HG02798 (cell line): ENCODE measurements at regions not wholly inside any gene's neighbourhood (a gene's known extent, or its start where the extent isn't known, plus 50 kb on each side); places are given as distances from the start of the nearest gene placed in this dataset.
A peak's percentile ranks its signal among the peaks of the same experiment; 100 is the strongest.

Experiments
- ATAC-seq: cut with Tn5 transposase; IDR thresholded peaks from one replicate; pipeline ENCODE4 v1.9.1; 2021; ENCODE audit warnings: mild to moderate bottlenecking; ENCODE audit not compliant: unreplicated experiment, poor library complexity

DNA sequence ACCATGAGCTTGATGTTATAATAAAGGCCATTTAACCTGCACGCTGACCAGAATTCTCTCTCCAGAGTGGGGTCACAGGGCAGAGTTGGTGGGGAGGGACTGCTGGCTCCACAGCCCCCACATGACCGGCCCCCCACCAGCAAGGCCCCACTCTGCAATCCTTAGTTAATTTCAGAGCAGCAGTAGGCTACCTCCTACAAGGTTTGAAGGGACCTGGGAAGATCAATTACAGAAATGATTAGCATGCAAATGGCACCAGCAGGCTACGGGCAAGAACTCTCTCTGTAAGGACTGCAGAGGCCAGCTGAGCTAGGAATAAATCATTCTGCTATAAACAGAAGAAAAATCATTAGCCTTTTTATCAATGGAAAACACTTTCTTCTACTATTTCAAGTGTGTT lies 135.3 kb downstream of the C1D start:
- ATAC-seq = no peak

- no peak for ATAC-seq
Measured at GRCh38 chr2:67930156-67930555, 132.6 kb downstream of the C1D start.

DNA sequence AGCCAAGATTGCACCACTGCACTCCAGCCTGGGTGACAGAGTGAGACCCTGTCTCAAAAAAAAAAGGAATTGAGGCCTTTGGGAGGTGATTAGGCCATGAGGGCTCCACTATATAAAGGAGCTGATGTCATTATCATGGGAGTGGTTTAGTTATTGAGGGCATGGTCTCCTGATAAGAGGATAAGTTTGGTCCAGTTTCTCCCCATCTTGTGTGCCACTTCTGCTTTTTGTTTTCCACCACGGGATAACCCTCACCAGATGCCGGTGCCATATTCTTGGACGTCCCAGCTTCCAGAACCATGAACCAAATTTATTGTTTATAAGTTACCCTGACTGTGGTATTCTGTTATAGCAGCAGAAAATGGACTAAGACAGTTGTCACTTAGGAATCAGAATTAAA lies 125.8 kb downstream of the C1D start:
- no peak for ATAC-seq

- no peak for ATAC-seq
Measured at GRCh38 chr2:67938053-67938452, 124.8 kb downstream of the C1D start.

DNA sequence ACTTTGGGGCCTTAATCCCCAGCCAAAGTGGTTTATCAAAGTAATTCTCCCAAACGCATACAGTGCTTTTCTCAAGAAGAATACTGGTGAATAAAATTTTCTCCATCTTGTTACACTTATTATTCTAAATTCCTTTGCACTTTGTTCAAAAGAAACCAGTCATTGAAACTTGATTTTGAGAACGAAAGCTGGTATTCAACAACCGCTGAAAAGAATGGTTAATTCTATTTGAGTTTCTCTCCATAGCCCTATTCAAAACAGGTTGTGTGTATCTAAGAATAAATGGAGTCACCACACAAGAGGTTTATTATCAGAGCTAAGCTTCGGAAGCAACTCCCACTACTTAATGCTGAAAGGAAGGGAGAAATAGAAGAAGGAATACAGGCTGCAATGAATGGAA lies 117.7 kb downstream of the C1D start:
- no peak for ATAC-seq

DNA sequence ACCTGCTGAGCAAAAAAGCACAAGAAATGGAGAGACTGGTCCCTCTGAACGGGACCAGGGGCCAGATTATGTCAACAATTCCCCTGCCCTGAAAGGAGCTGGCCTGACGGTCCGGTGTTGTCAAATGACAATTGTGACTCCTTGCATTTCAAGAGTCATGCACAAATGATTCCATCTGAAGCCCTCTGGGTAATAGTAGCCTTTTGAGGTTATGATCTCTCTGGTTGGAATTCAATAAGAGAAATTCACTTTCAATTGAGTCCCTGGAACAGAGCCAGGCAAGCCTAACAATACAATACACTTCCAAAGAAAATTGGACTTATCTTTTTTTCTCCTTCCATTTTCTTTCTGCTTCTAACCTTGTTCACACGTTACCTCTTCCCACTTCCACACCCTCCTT lies 116.9 kb downstream of the C1D start:
- no peak for ATAC-seq

DNA sequence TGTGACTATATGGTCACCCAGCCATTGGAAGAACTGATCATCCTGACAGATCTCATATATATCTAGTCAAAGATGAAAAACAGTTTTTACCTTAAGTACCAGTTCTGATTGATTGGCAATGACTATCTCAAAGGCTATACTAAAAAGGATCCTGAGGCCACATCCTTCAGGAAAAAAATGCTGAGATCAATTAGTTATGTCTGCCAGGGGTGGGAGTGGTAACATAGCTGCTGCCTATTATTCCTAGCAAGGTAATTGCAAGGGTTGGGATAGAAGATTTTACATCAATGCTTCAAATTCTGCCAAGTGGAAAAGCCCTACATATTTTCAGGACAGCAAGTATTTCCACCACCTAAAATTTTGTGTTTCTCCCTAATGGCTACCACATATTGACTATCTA lies 114.7 kb downstream of the C1D start:
- no peak for ATAC-seq

DNA sequence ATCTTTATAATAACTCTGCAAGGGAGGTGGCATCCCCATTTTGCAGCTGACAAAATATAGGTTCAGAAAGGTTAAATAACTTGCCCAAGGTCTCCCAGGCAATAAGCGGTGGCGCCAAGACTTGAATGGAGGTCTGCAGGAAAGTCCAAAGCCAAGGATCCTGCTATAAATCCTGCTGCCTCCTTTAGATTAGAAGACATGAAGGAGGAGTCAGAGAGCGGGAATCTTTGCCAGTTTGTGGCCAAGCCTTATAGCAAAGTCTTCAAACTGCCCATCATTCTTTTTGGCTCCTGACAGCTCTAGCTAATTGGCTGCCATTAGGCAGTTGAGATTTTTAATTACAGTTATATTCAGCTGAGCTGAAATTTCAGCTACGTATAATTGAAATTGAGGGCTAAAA lies 114.3 kb downstream of the C1D start:
- no peak for ATAC-seq

DNA sequence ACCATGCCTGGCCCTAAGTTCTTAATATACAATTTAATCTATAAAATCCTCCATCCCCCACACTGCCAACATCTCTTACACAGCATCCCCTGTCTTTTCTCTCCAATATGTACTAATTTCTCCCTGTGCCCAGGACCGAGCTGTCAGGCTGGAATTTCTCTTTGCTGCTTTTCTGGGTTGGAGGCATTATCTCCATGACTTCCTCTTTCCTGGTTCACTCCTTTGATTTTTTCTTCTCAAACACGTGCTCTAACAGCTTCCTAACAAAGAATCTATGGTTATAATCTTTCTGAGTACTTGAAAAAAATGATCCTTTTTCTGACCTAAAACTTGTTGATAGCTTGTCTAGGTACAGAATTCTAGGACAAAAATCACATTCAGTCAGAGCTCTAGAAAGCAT lies 112.8 kb downstream of the C1D start:
- ATAC-seq = no peak

DNA sequence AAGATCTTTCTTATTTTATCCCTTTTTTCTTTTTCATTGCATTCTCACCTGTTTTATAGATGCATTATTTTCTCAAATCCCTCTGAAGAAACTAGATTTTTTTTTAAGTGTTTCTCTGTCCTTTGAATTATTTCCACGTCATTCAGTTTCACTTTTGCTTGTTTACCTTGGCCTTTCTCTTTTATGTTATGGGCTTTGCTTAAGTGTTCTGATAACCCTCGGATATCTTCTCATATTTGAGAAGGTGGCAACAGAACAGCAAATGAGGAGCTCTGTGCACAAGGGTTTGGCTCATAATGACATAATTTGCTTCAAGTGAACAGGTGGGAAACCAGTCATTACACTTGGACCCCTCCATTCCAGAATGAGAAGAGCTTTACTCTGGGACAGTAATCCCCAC lies 111.9 kb downstream of the C1D start:
- ATAC-seq = no peak

DNA sequence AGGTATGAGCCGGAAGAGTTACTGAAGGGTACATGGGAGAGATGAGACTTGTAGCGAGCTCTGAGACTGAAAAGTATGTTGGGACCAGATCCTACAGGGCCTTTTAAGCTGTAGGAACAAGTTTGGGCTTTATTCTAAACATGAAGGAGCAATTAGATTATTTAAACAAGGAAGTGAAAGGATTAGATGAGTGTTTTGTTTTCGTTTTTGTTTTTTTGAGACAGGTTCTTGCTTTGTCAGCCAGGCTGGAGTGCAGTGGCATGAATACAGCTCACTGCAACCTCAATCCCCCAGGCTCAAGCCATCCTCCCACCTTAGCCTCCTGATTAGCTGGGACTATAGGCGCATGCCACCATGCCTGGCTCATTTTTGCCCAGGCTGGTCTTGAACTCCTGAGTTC lies 110.7 kb downstream of the C1D start:
- peak; percentile 74 for ATAC-seq

DNA sequence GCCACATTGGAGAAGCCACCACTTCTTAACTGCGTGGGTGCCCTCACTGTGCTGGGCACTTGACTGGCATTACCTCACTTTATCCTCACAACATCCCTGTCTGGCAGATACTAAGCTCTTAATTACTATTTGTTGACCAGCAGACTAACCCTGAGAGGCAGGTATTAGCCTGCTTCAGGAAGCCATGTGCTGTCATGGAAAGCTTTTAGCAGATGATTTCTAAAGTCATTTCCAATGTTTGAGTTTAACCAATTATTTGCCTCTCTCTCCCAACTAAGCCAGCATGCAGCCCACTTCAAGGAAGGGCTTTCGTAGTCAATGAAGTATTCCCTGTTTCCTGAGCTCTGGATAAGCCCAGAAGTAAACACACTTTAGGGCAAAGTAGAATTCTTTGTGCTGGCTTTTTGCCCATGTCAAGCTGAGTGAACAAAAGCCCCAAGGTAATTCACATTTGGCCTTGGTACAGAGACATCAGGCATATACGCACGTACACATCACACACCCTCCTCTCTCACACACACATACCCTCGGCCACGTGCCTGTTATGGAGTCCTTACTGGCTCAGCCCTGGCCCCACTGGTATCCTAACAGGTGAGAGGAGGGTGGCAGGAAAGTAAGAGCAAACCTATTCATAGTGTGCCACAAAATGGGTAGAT lies 108.6 kb downstream of the C1D start:
- no peak for ATAC-seq

DNA sequence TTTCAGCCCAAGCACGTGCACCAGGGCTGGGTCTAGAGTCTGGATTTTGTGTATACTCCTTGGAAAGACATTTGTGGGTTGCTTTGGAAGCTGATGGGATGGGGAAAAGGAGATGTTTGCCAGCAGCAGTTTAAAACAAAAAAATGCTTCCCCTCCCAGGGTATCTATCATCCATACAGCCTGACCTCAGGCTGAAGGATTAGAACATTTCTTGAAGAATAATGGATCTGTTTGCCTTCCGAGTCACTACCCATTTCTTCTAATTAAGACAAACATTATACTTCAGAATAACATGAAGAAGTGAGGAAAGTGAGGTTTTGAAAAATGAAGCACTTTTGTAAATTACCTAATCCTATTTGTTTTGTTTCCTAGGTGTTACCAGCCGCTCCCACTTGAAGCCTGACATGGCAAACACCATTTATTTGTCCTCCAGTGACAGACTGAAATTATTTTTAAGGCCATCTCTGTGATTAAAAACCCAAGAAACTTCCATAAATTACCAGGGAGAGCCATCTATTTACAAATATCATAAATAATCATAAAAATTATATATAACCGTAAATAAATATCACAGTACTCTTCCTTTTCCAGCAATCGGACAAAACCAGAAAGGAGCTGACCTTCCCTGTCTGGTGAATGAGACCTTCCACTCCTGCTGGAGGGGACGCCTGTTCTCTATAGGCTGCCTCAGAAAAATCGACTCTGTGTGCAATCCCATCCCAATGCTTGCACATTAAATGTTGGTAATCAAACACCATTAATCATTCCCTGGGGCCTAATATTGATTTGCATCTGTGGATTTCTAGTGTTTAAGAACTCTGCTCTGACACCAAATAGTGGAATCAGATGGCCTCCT lies 106.8 kb downstream of the C1D start:
- ATAC-seq = no peak

DNA sequence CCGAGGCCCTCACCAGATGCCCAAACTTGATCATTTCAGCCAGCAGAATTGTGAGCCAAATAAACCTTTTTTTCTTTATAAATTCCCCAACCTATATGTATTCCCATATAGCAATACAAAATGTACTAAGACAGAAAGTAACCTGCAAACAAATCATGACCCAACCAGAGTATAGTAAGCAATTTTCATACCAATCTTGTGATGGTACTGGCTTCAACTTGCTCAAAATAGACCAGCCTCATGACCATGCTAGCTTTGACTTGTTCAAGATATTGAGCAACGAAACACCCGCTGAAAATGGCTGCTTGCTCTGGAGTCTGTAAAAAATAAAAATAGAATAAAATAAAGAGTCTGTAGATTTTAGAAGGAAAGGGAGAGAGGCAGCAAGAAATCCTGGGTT lies 97.6 kb downstream of the C1D start:
- no peak for ATAC-seq

GRCh38 chr2:67970071-67970470 lies 92.7 kb downstream of the C1D start:
- ATAC-seq = no peak

GRCh38 chr2:67970542-67970941 lies 92.3 kb downstream of the C1D start:
- ATAC-seq = no peak

DNA sequence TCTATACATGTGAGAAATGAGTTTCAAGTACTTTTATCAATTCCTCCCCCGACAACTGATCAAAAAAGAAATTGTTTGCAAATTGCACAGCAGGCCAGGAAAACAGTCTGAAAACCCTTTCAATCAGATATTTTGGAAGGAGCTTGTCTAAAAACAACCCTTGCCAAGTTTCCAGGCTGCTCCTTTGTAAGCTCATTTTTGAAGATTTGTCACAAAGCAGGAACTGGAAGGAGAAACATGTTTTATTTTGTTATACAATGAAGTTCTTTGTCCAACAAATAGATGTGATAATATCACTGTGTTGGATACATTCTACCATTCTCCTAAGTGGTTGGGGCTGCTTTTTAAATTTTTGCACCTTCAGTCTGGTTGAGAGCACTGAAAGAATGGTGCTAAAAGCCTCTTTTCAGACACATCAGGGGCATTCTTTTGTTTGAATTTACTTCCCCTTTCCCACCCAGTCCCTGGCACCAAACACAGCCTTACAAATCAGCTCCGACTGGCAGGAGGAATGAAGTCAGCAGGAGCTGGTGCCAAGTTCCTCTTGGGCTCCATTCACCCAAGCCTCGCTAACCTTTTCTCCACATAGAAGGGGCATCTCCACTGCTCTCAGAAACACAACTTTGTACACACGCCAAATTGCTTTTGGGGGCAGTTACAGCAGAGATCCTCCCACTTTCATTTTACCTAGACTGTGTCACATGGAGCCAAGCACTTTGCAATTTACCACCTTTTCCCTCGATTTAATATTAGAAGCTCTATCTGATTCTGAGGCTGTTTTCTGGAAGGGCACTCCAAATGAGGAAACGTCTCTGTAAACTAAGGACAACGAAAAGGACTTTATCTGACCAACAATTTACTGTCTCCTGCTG lies 88.0 kb downstream of the C1D start:
- no peak for ATAC-seq

DNA sequence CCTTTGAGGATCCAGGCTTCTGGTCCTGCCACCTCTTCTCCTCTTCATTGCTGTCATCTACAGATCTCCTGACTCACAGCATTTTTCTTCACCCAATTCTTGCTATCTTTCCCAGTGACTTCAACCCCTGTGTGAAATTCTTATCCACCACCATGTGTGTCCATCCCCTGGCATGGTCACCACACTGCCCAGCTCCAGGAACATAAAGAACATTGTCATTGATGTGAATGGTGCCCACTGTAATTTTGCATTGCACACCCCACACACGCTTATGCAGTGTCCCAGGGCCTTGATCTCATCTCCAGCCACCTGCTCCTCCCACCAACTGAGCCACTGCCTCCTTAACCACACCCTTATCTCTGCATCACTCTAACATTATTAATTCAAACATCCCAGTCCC lies 85.3 kb downstream of the C1D start:
- no peak for ATAC-seq

DNA sequence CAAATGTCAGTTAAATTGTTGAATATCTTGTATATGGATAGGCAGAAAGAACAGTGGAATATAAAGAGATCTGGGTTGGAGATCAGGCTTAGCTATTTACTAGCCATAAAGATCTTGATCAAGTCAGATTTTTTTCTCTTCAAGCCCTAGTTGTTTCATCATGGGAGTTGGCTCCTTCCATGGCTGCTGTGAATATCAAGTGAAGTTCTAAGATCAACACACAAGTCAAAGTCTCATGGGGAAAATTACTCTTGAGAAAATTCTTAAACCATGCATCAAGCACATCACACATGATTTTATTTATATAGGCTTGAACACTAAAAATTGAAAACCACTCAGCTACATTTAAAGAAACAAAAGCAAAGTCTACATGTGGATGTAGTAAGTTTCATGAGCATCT lies 79.8 kb downstream of the C1D start:
- no peak for ATAC-seq

GRCh38 chr2:67984600-67984999 lies 78.2 kb downstream of the C1D start:
- no peak for ATAC-seq

DNA sequence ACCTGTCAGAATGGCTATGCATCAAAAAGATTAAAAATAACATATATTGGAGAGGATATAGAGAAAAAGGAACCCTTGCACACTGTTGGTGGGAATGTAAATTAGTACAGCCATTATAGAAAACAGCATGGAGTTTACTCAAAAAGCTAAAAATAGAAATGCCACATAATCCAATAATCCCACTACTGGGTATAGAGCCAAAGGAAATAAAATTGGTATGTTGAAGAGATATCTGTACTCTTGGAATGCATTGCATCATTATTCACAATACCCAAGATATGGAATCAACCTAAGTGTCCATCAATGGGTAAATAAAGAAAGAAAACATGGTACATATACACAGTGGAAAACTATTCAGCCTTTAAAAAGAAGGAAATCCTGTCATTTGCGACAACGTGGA lies 77.2 kb downstream of the C1D start:
- ATAC-seq = no peak
